CD4-positive, alpha-beta memory T cell (primary cell): ENCODE measurements at regions not wholly inside any gene's neighbourhood (a gene's known extent, or its start where the extent isn't known, plus 50 kb on each side); places are given as distances from the start of the nearest gene placed in this dataset.

Experiments
- CTCF ChIA-PET: fragments of 350-600 bp; sonication (Branson Sonifier 250); formaldehyde crosslinking; loops from one replicate; lab custom pipeline; 2021; ENCODE audit warnings: inconsistent platforms; ENCODE audit not compliant: partially characterized antibody; lab: Charles Lee
- POLR2A ChIA-PET: fragments of 350-600 bp; sonication (Branson Sonifier 250); formaldehyde crosslinking; loops from one replicate; lab custom pipeline; 2021; ENCODE audit not compliant: partially characterized antibody; lab: Charles Lee
- DNase-seq, 5 donors: peaks; one replicate each; pipeline versions ENCODE4 v3.0.0 to v3.0.0-alpha.2; 2020 to 2022; ENCODE audit warnings: mixed read lengths in 1 of 5
- H3K27ac ChIP-seq: one replicate; pipeline ENCODE4 v1.7.0; 2013; ENCODE audit warnings: low read depth, low read length
- H3K27me3 ChIP-seq: 2 replicates; pipeline ENCODE4 v1.7.0; 2013; ENCODE audit warnings: mild to moderate bottlenecking, low read length, moderate library complexity; ENCODE audit not compliant: insufficient read depth
- H3K36me3 ChIP-seq: 2 replicates; pipeline ENCODE4 v1.7.0; 2013; ENCODE audit warnings: mild to moderate bottlenecking, low read length, moderate library complexity; ENCODE audit not compliant: insufficient read depth
- H3K4me1 ChIP-seq: 2 replicates; pipeline ENCODE4 v1.7.0; 2013; ENCODE audit warnings: mild to moderate bottlenecking, low read length, moderate library complexity; ENCODE audit not compliant: insufficient read depth
- H3K4me3 ChIP-seq, 2 donors: one replicate each; pipeline ENCODE4 v1.7.0; 2013; ENCODE audit warnings: low read length in 2 of 2, mild to moderate bottlenecking in 1 of 2
- H3K9me3 ChIP-seq, 2 donors: one replicate each; pipeline ENCODE4 v1.7.0; 2013; ENCODE audit warnings: low read length in 2 of 2, control low read depth in 1 of 2; ENCODE audit not compliant: control insufficient read depth in 1 of 2
- H3K27ac Mint-ChIP-seq, 7 donors: one replicate each; pipeline ENCODE4 v1.8.0; 2020 to 2021; ENCODE audit warnings: mixed read lengths in 7 of 7, mild to moderate bottlenecking in 6 of 7, inconsistent platforms in 3 of 7, moderate library complexity in 3 of 7
- H3K27me3 Mint-ChIP-seq, 2 donors: one replicate each; pipeline ENCODE4 v1.8.0; 2020 to 2021; ENCODE audit warnings: mixed read lengths in 2 of 2
- H3K36me3 Mint-ChIP-seq, 2 donors: one replicate each; pipeline ENCODE4 v1.8.0; 2020 to 2021; ENCODE audit warnings: mixed read lengths in 2 of 2, inconsistent platforms in 1 of 2, mild to moderate bottlenecking in 1 of 2
- H3K4me1 Mint-ChIP-seq, 4 donors: one replicate each; pipeline ENCODE4 v1.8.0; 2020 to 2021; ENCODE audit warnings: mixed read lengths in 4 of 4, mild to moderate bottlenecking in 1 of 4
- H3K4me3 Mint-ChIP-seq, 8 donors: one replicate each; pipeline ENCODE4 v1.8.0; 2020 to 2021; ENCODE audit warnings: mixed read lengths in 8 of 8, mild to moderate bottlenecking in 7 of 8, moderate library complexity in 6 of 8, inconsistent platforms in 3 of 8
- H3K9me3 Mint-ChIP-seq, 8 donors: one replicate each; pipeline ENCODE4 v1.8.0; 2020 to 2021; ENCODE audit warnings: mixed read lengths in 8 of 8, mild to moderate bottlenecking in 5 of 8, inconsistent platforms in 3 of 8, moderate library complexity in 1 of 8
- intact Hi-C: fragments of 100-400 bp; cut with micrococcal nuclease; formaldehyde crosslinking; loops from one replicate; pipeline ENCODE4 v1.15.1; 2023

GRCh38 chr4:130646886-130647285 lies 1550.9 kb downstream of the C4orf33 start:
- Histone ChIP-seq H3K27me3 (no peaks in the 10 kb centered on the region), H3K4me1 (no peaks in the 10 kb centered on the region), H3K36me3 (no peaks in the 10 kb centered on the region), H3K4me3 (no peak overlapping the region), H3K27ac (no peak overlapping the region), H3K9me3 (no peaks in the 10 kb centered on the region)
- Mint-ChIP-seq H3K27me3 (no peaks in the 10 kb centered on the region), H3K4me1 (no peaks in the 10 kb centered on the region), H3K36me3 (no peaks in the 10 kb centered on the region), H3K4me3 (no peak overlapping the region), H3K9me3 (peaks cover 0 to 25% (median 9%) of the 10 kb centered on the region in 8 donors), H3K27ac (no peak overlapping the region)
- intact Hi-C loops, result no loop called here
- DNase-seq, result no peak
- ChIA-PET CTCF (no interaction called here), POLR2A (no interaction called here)

GRCh38 chr4:130648570-130648969 lies 1552.6 kb downstream of the C4orf33 start:
- H3K4me1 Mint-ChIP-seq, result no peaks in the 10 kb centered on the region
- H3K9me3 Mint-ChIP-seq, result peaks cover 0 to 25% (median 13%) of the 10 kb centered on the region in 8 donors
- no peak overlapping the region for H3K4me3 Mint-ChIP-seq
- no peak overlapping the region for H3K4me3 ChIP-seq
- H3K27ac Mint-ChIP-seq, result no peak overlapping the region
- ChIA-PET POLR2A (no interaction called here), CTCF (no interaction called here)
- H3K27me3 ChIP-seq, result no peaks in the 10 kb centered on the region
- intact Hi-C loops, result no loop called here
- H3K36me3 ChIP-seq, result no peaks in the 10 kb centered on the region
- no peak overlapping the region for H3K27ac ChIP-seq
- H3K36me3 Mint-ChIP-seq, result no peaks in the 10 kb centered on the region
- DNase-seq, result no peak
- no peaks in the 10 kb centered on the region for H3K9me3 ChIP-seq
- no peaks in the 10 kb centered on the region for H3K4me1 ChIP-seq
- H3K27me3 Mint-ChIP-seq, result no peaks in the 10 kb centered on the region

- H3K27ac ChIP-seq, result no peak overlapping the region
- H3K27me3 ChIP-seq, result no peaks in the 10 kb centered on the region
- intact Hi-C loops, result no loop called here
- ChIA-PET CTCF (no interaction called here), POLR2A (no interaction called here)
- H3K27me3 Mint-ChIP-seq, result no peaks in the 10 kb centered on the region
- H3K4me3 Mint-ChIP-seq, result no peak overlapping the region
- H3K4me3 ChIP-seq, result no peak overlapping the region
- H3K36me3 Mint-ChIP-seq, result no peaks in the 10 kb centered on the region
- H3K9me3 ChIP-seq, result no peaks in the 10 kb centered on the region
- H3K4me1 ChIP-seq, result no peaks in the 10 kb centered on the region
- peaks cover 0 to 35% (median 18%) of the 10 kb centered on the region in 8 donors for H3K9me3 Mint-ChIP-seq
- H3K27ac Mint-ChIP-seq, result no peak overlapping the region
- DNase-seq, result no peak
- no peaks in the 10 kb centered on the region for H3K4me1 Mint-ChIP-seq
- H3K36me3 ChIP-seq, result no peaks in the 10 kb centered on the region
These were observed 1557.9 kb downstream of the C4orf33 start for GRCh38 chr4:130653842-130654241.

- intact Hi-C loops, result no loop called here
- no peaks in the 10 kb centered on the region for H3K27me3 ChIP-seq
- ChIA-PET POLR2A (no interaction called here), CTCF (no interaction called here)
- Mint-ChIP-seq H3K27me3 (no peaks in the 10 kb centered on the region), H3K27ac (no peak overlapping the region), H3K4me1 (no peaks in the 10 kb centered on the region), H3K9me3 (peaks cover 0 to 15% (median 11%) of the 10 kb centered on the region in 8 donors), H3K4me3 (no peak overlapping the region), H3K36me3 (no peaks in the 10 kb centered on the region)
- H3K27ac ChIP-seq, result no peak overlapping the region
- no peak overlapping the region for H3K4me3 ChIP-seq
- no peak for DNase-seq
- H3K9me3 ChIP-seq, result no peaks in the 10 kb centered on the region
- no peaks in the 10 kb centered on the region for H3K36me3 ChIP-seq
- no peaks in the 10 kb centered on the region for H3K4me1 ChIP-seq
These were observed 1563.4 kb downstream of the C4orf33 start for GRCh38 chr4:130659320-130659719.

GRCh38 chr4:130668859-130669258 lies 1572.9 kb downstream of the C4orf33 start:
- ChIA-PET POLR2A (no interaction called here), CTCF (no interaction called here)
- intact Hi-C loops, result no loop called here
- no peaks in the 10 kb centered on the region for H3K4me1 ChIP-seq
- Mint-ChIP-seq H3K4me1 (no peaks in the 10 kb centered on the region), H3K4me3 (no peak overlapping the region), H3K27ac (no peak overlapping the region), H3K27me3 (no peaks in the 10 kb centered on the region), H3K9me3 (peaks cover 0 to 12% (median 3%) of the 10 kb centered on the region in 8 donors), H3K36me3 (no peaks in the 10 kb centered on the region)
- H3K9me3 ChIP-seq, result no peaks in the 10 kb centered on the region
- no peak overlapping the region for H3K4me3 ChIP-seq
- no peaks in the 10 kb centered on the region for H3K27me3 ChIP-seq
- no peaks in the 10 kb centered on the region for H3K36me3 ChIP-seq
- DNase-seq, result no peak
- no peak overlapping the region for H3K27ac ChIP-seq

- H3K27ac ChIP-seq, result no peak overlapping the region
These were observed 1579.3 kb downstream of the C4orf33 start for GRCh38 chr4:130675266-130675665.

GRCh38 chr4:130689181-130689580 lies 1593.2 kb downstream of the C4orf33 start:
- Mint-ChIP-seq H3K27ac (no peak overlapping the region), H3K27me3 (no peaks in the 10 kb centered on the region), H3K4me1 (no peaks in the 10 kb centered on the region), H3K9me3 (peaks cover 0 to 9% (median 5%) of the 10 kb centered on the region in 8 donors), H3K36me3 (no peaks in the 10 kb centered on the region), H3K4me3 (peak overlapping the region in 1 of 8 donors; percentile 48)
- Histone ChIP-seq H3K4me3 (no peak overlapping the region), H3K9me3 (no peaks in the 10 kb centered on the region), H3K4me1 (no peaks in the 10 kb centered on the region), H3K27me3 (no peaks in the 10 kb centered on the region), H3K27ac (no peak overlapping the region), H3K36me3 (no peaks in the 10 kb centered on the region)
- DNase-seq, result no peak
- ChIA-PET CTCF (no interaction called here), POLR2A (no interaction called here)
- intact Hi-C loops, result no loop called here

More at GRCh38 chr4:130675266-130675665, 1579.3 kb downstream of the C4orf33 start:
- intact Hi-C loops, result no loop called here
- Histone ChIP-seq H3K27me3 (no peaks in the 10 kb centered on the region), H3K4me1 (no peaks in the 10 kb centered on the region), H3K9me3 (no peaks in the 10 kb centered on the region), H3K36me3 (no peaks in the 10 kb centered on the region), H3K4me3 (no peak overlapping the region)
- no peak for DNase-seq
- H3K27ac Mint-ChIP-seq, result no peak overlapping the region
- no peaks in the 10 kb centered on the region for H3K4me1 Mint-ChIP-seq
- peaks cover 0 to 9% (median 3%) of the 10 kb centered on the region in 8 donors for H3K9me3 Mint-ChIP-seq
- CTCF ChIA-PET, result no interaction called here
- H3K27me3 Mint-ChIP-seq, result no peaks in the 10 kb centered on the region
- H3K36me3 Mint-ChIP-seq, result no peaks in the 10 kb centered on the region
- POLR2A ChIA-PET, result no interaction called here
- no peak overlapping the region for H3K4me3 Mint-ChIP-seq

- Histone ChIP-seq H3K4me1 (no peaks in the 10 kb centered on the region), H3K9me3 (no peaks in the 10 kb centered on the region), H3K36me3 (no peaks in the 10 kb centered on the region), H3K4me3 (no peak overlapping the region), H3K27me3 (no peaks in the 10 kb centered on the region), H3K27ac (no peak overlapping the region)
- H3K36me3 Mint-ChIP-seq, result no peaks in the 10 kb centered on the region
- peaks cover 0 to 5% (median 2%) of the 10 kb centered on the region in 8 donors for H3K9me3 Mint-ChIP-seq
- H3K4me1 Mint-ChIP-seq, result no peaks in the 10 kb centered on the region
- H3K27me3 Mint-ChIP-seq, result no peaks in the 10 kb centered on the region
- H3K4me3 Mint-ChIP-seq, result no peak overlapping the region
- ChIA-PET POLR2A (no interaction called here), CTCF (no interaction called here)
- intact Hi-C loops, result no loop called here
- no peak overlapping the region for H3K27ac Mint-ChIP-seq
- DNase-seq, result no peak
These were observed 1602.3 kb downstream of the C4orf33 start for GRCh38 chr4:130698251-130698650.
